22Rv1 (cell line): ENCODE measurements at regions not wholly inside any gene's neighbourhood (a gene's known extent, or its start where the extent isn't known, plus 50 kb on each side); places are given as distances from the start of the nearest gene placed in this dataset.

Experiments
- CTCF ChIP-seq: fragments of 450-650 bp; IDR thresholded peaks from 2 replicates; pipeline ENCODE4 v1.5.1; 2017; ENCODE audit warnings: mild to moderate bottlenecking
- ZFX ChIP-seq: fragments of 450-650 bp; IDR thresholded peaks from 2 replicates; pipeline ENCODE4 v1.6.1; 2017; ENCODE audit warnings: antibody characterized with exemption, borderline replicate concordance

GRCh38 chr9:107387409-107387808 is 102.2 kb downstream of the KLF4 start:
- TF ChIP-seq CTCF (no peak), ZFX (no peak)
